T1000 (cell line): ENCODE measurements at regions not wholly inside any gene's neighbourhood (a gene's known extent, or its start where the extent isn't known, plus 50 kb on each side); places are given as distances from the start of the nearest gene placed in this dataset.

Source experiments
- DNase-seq: peaks from one replicate; lab custom pipeline; 2025; ENCODE audit warnings: mixed read lengths; lab: John Stamatoyannopoulos, UW

- DNase-seq = no peak
Observed at GRCh38 chr5:175285261-175285660, 158.7 kb downstream of the DRD1 start.

GRCh38 chr5:175284806-175285205, 159.2 kb downstream of the DRD1 start:
- DNase-seq = no peak

- DNase-seq = no peak
Observed at GRCh38 chr5:175282611-175283225, 161.3 kb downstream of the DRD1 start.

- DNase-seq = no peak
Observed at GRCh38 chr5:175281714-175282113, 162.3 kb downstream of the DRD1 start.

- DNase-seq = no peak
Observed at GRCh38 chr5:175281257-175281656, 162.7 kb downstream of the DRD1 start.

- no peak for DNase-seq
Observed at GRCh38 chr5:175279506-175279905, 164.5 kb downstream of the DRD1 start.

- DNase-seq = no peak
Observed at GRCh38 chr5:175275748-175276147, 168.2 kb downstream of the DRD1 start.

- DNase-seq = no peak
Observed at GRCh38 chr5:175275097-175275496, 168.9 kb downstream of the DRD1 start.

- DNase-seq = no peak
Observed at GRCh38 chr5:175274171-175274570, 169.8 kb downstream of the DRD1 start.

GRCh38 chr5:175264406-175264805, 179.6 kb downstream of the DRD1 start:
- no peak for DNase-seq

- DNase-seq = no peak
Observed at GRCh38 chr5:175263776-175264175, 180.2 kb downstream of the DRD1 start.

GRCh38 chr5:175261526-175261925, 182.5 kb downstream of the DRD1 start:
- DNase-seq = no peak

- no peak for DNase-seq
Observed at GRCh38 chr5:175261037-175261436, 182.9 kb downstream of the DRD1 start.

GRCh38 chr5:175257847-175258194, 186.2 kb downstream of the DRD1 start:
- DNase-seq = no peak

GRCh38 chr5:175257128-175257846, 186.7 kb downstream of the DRD1 start:
- DNase-seq = no peak

- no peak for DNase-seq
Observed at GRCh38 chr5:175254155-175254554, 189.8 kb downstream of the DRD1 start.

- no peak for DNase-seq
Observed at GRCh38 chr5:175253597-175253996, 190.4 kb downstream of the DRD1 start.

GRCh38 chr5:175252234-175252805, 191.7 kb downstream of the DRD1 start:
- no peak for DNase-seq

GRCh38 chr5:175250426-175250825, 193.6 kb downstream of the DRD1 start:
- DNase-seq = no peak

GRCh38 chr5:175248416-175248905, 195.5 kb downstream of the DRD1 start:
- DNase-seq = no peak

- no peak for DNase-seq
Observed at GRCh38 chr5:175246889-175247520, 197.0 kb downstream of the DRD1 start.

- peak; percentile 86 for DNase-seq
Observed at GRCh38 chr5:175246242-175246888, 197.6 kb downstream of the DRD1 start.
